SU-DHL-6 (cell line): ENCODE measurements at regions not wholly inside any gene's neighbourhood (a gene's known extent, or its start where the extent isn't known, plus 50 kb on each side); places are given as distances from the start of the nearest gene placed in this dataset.

Experiments
- EZH2phosphoT487 ChIP-seq: fragments of 200-600 bp; sonication (generic), shearing (Covaris generic); conservative IDR thresholded peaks from 2 replicates; pipeline ENCODE4 v1.6.1; 2018; ENCODE audit warnings: mild to moderate bottlenecking, antibody characterized with exemption, low read length, moderate library complexity, mixed read lengths
- TF ChIP-seq, protein P1 (sequence below): fragments of 200-600 bp; sonication (generic); IDR thresholded peaks from one replicate; pipeline ENCODE4 v1.5.1; 2017; ENCODE audit warnings: antibody characterized with exemption, mild to moderate bottlenecking, low read length, moderate library complexity; ENCODE audit not compliant: insufficient read depth, poor library complexity, severe bottlenecking

DNA sequence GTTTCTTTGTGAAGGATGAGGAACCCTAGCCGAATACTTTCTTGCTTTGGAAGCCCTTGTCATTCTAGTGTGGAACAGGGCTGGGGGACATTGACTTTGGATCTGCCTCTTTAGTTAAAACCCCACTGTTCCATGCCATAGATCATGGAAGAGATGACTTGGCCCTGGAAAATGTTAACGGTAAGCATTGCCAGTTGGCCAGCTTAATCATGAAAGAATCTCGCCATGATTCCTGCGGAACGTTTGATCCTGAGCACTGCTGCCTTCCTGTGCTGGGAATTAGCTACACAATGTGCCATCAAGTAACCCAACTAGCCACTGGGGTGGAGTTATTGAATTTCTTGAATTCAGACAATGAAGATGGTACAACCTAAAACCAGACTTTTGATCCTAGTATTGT lies 177.6 kb upstream of the FZD8 start:
- TF ChIP-seq, protein P1, sequence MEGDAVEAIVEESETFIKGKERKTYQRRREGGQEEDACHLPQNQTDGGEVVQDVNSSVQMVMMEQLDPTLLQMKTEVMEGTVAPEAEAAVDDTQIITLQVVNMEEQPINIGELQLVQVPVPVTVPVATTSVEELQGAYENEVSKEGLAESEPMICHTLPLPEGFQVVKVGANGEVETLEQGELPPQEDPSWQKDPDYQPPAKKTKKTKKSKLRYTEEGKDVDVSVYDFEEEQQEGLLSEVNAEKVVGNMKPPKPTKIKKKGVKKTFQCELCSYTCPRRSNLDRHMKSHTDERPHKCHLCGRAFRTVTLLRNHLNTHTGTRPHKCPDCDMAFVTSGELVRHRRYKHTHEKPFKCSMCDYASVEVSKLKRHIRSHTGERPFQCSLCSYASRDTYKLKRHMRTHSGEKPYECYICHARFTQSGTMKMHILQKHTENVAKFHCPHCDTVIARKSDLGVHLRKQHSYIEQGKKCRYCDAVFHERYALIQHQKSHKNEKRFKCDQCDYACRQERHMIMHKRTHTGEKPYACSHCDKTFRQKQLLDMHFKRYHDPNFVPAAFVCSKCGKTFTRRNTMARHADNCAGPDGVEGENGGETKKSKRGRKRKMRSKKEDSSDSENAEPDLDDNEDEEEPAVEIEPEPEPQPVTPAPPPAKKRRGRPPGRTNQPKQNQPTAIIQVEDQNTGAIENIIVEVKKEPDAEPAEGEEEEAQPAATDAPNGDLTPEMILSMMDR, result no peak
- TF ChIP-seq EZH2phosphoT487, result no peak
